MM.1S (cell line): ENCODE measurements at regions not wholly inside any gene's neighbourhood (a gene's known extent, or its start where the extent isn't known, plus 50 kb on each side); places are given as distances from the start of the nearest gene placed in this dataset.
"Not testable (repeated sequence)": the region's sequence is repeated elsewhere in the genome, so short reads cannot be mapped to it uniquely, and the experiment has no call there.

Source experiments
- CTCF ChIP-seq: fragments of 300-600 bp; sonication (generic); IDR thresholded peaks from 2 replicates; pipeline ENCODE4 v1.5.1; 2016; ENCODE audit warnings: antibody characterized with exemption, low read length, mixed read lengths
- EZH2 ChIP-seq: fragments of 300-600 bp; sonication (generic); optimal IDR thresholded peaks from 2 replicates; pipeline ENCODE3; 2017; ENCODE audit warnings: low read depth, mild to moderate bottlenecking, antibody characterized with exemption, low read length, mixed read lengths
- EZH2phosphoT487 ChIP-seq: fragments of 300-600 bp; sonication (generic); IDR thresholded peaks from 2 replicates; pipeline ENCODE4 v1.6.1; 2018; ENCODE audit warnings: antibody characterized with exemption, low read length

DNA sequence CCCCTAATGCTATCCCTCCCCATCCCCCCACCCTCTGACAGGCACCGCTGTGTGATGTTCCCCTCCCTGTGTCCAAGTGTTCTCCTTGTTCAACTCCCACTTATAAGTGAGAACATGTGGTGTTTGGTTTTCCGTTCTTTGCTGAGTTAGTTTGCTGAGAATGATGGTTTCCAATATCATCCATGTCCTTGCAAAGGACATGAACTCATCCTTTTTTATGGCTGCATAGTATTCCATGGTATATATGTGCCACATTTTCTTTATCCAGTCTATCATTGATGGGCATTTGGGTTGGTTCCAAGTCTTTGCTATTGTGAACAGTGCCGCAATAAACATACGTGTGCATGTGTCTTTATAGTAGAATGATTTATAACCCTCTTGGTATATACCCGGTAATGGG, 98.2 kb downstream of the EBLN1 start:
- TF ChIP-seq CTCF, EZH2phosphoT487, EZH2: not testable (repeated sequence)
